IMR-90 (cell line): ENCODE measurements at regions not wholly inside any gene's neighbourhood (a gene's known extent, or its start where the extent isn't known, plus 50 kb on each side); places are given as distances from the start of the nearest gene placed in this dataset.
A peak's percentile ranks its signal among the peaks of the same experiment; 100 is the strongest.

ENCODE experiments used
- ATAC-seq: fragments of 200-7000 bp; cut with Tn5 transposase; 2 replicates; pipeline ENCODE4 v1.9.1; 2020; ENCODE audit warnings: low read depth, mild to moderate bottlenecking, moderate library complexity
- BruUV-seq: library from RNA; stranded (reverse); fragments of 400-500 nt; replicated peaks from 2 replicates; lab custom pipeline; 2021; lab: Mats Ljungman, UMichigan
- CTCF ChIA-PET: fragments of 300-600 bp; formaldehyde crosslinking; extraction: SDS; loops from one replicate; lab custom pipeline; 2021; ENCODE audit warnings: antibody characterized with exemption; lab: Yijun Ruan, JAX
- POLR2A ChIA-PET: fragments of 300-600 bp; sonication (Branson Sonifier 250); formaldehyde crosslinking; loops from one replicate; lab custom pipeline; 2022; ENCODE audit warnings: antibody characterized with exemption; ENCODE audit not compliant: unreplicated experiment; lab: Charles Lee
- DNase-seq: peaks from one replicate; pipeline ENCODE4 v3.0.0; 2013
- H2AFZ ChIP-seq: replicated peaks from 2 replicates; pipeline ENCODE3; 2013; ENCODE audit warnings: low read length, mild to moderate bottlenecking; ENCODE audit not compliant: poor library complexity
- H2AK5ac ChIP-seq: 2 replicates; pipeline ENCODE4 v1.6.1; 2013; ENCODE audit warnings: low read depth, low read length, inconsistent platforms
- H2AK9ac ChIP-seq: replicated peaks from 2 replicates; pipeline ENCODE3; 2013; ENCODE audit warnings: mild to moderate bottlenecking, low read depth, low read length, moderate library complexity; ENCODE audit not compliant: poor library complexity
- H2BK120ac ChIP-seq: 2 replicates; pipeline ENCODE4 v1.6.1; 2013; ENCODE audit warnings: low read depth, low read length, inconsistent platforms
- H2BK15ac ChIP-seq: 3 replicates; pipeline ENCODE4 v1.6.1; 2013; ENCODE audit warnings: low read depth, low read length, inconsistent platforms
- H2BK20ac ChIP-seq: 2 replicates; pipeline ENCODE4 v1.6.1; 2013; ENCODE audit warnings: low read depth, mild to moderate bottlenecking, inconsistent platforms, low read length, moderate library complexity
- H2BK5ac ChIP-seq: 2 replicates; pipeline ENCODE4 v1.6.1; 2013; ENCODE audit warnings: mild to moderate bottlenecking, low read depth, low read length, inconsistent platforms; ENCODE audit not compliant: poor library complexity, severe bottlenecking
- H3K14ac ChIP-seq: replicated peaks from 2 replicates; pipeline ENCODE4 v1.6.1; 2013; ENCODE audit warnings: low read depth, low read length, inconsistent platforms
- H3K18ac ChIP-seq: 2 replicates; pipeline ENCODE4 v1.6.1; 2013; ENCODE audit warnings: low read depth, low read length, control low read depth
- H3K23ac ChIP-seq: 2 replicates; pipeline ENCODE4 v1.6.1; 2013; ENCODE audit warnings: low read depth, low read length, inconsistent platforms
- H3K27ac ChIP-seq: 2 replicates; pipeline ENCODE4 v1.5.1; 2013; ENCODE audit warnings: mild to moderate bottlenecking, control low read depth, low read length; ENCODE audit not compliant: insufficient read depth
- H3K27me3 ChIP-seq: 2 replicates; pipeline ENCODE4 v1.6.1; 2013; ENCODE audit warnings: low read length; ENCODE audit not compliant: control insufficient read depth, insufficient read depth
- H3K36me3 ChIP-seq: 2 replicates; pipeline ENCODE4 v1.6.1; 2013; ENCODE audit warnings: low read length, mixed read lengths; ENCODE audit not compliant: control insufficient read depth, insufficient read depth
- H3K4ac ChIP-seq: 2 replicates; pipeline ENCODE4 v1.6.1; 2013; ENCODE audit warnings: low read depth, low read length, inconsistent platforms
- H3K4me1 ChIP-seq: 2 replicates; pipeline ENCODE4 v1.6.1; 2013; ENCODE audit warnings: low read length, mixed read lengths; ENCODE audit not compliant: control insufficient read depth, insufficient read depth
- H3K4me2 ChIP-seq: 2 replicates; pipeline ENCODE4 v1.6.1; 2013; ENCODE audit warnings: low read depth, mild to moderate bottlenecking, control low read depth, low read length, moderate library complexity
- H3K4me3 ChIP-seq: 2 replicates; pipeline ENCODE4 v1.5.1; 2013; ENCODE audit warnings: low read depth, mild to moderate bottlenecking, control low read depth, low read length, moderate library complexity; ENCODE audit not compliant: insufficient read depth
- H3K56ac ChIP-seq: 2 replicates; pipeline ENCODE4 v1.6.1; 2013; ENCODE audit warnings: low read length, inconsistent platforms; ENCODE audit not compliant: insufficient read depth; ENCODE audit errors: extremely low read depth
- H3K79me1 ChIP-seq, 2 experiments: 2 replicates each; pipeline ENCODE4 v1.6.1; 2013; ENCODE audit warnings: low read length in 2 of 2, inconsistent platforms in 1 of 2, low read depth in 1 of 2
- H3K9ac ChIP-seq: 2 replicates; pipeline ENCODE4 v1.6.1; 2013; ENCODE audit warnings: low read depth, low read length, control low read depth
- H3K9me1 ChIP-seq: 2 replicates; pipeline ENCODE4 v1.6.1; 2013; ENCODE audit warnings: low read length, inconsistent platforms; ENCODE audit not compliant: insufficient read depth
- H3K9me3 ChIP-seq: 2 replicates; pipeline ENCODE4 v1.6.1; 2013; ENCODE audit warnings: low read length; ENCODE audit not compliant: control insufficient read depth, insufficient read depth
- H4K20me1 ChIP-seq: 2 replicates; pipeline ENCODE4 v1.6.1; 2013; ENCODE audit warnings: low read length, inconsistent platforms; ENCODE audit not compliant: insufficient read depth
- H4K5ac ChIP-seq: 2 replicates; pipeline ENCODE4 v1.6.1; 2013; ENCODE audit warnings: mild to moderate bottlenecking, low read depth, low read length, control low read depth
- H4K8ac ChIP-seq, 2 experiments: 2 replicates each; pipeline ENCODE4 v1.6.1; 2013; ENCODE audit warnings: low read depth in 2 of 2, low read length in 2 of 2, control low read depth in 1 of 2, inconsistent platforms in 1 of 2
- H4K91ac ChIP-seq: 2 replicates; pipeline ENCODE4 v1.6.1; 2013; ENCODE audit warnings: low read depth, low read length, inconsistent platforms; ENCODE audit not compliant: insufficient read depth
- MAFK ChIP-seq: IDR thresholded peaks from 2 replicates; pipeline ENCODE4 v1.6.1; 2012; ENCODE audit warnings: low read depth, low read length, improper control_type of control experiment
- MAZ ChIP-seq: IDR thresholded peaks from 2 replicates; pipeline ENCODE4 v1.6.1; 2012; ENCODE audit warnings: low read depth, mild to moderate bottlenecking, low read length, improper control_type of control experiment, moderate library complexity, borderline replicate concordance
- WGBS, 2 experiments: methylation state at CpG; one replicate each; pipeline versions ENCODE4 v1.1.5 to v1.1.7; 2013; ENCODE audit warnings: missing lambda C conversion rate in 2 of 2; ENCODE audit not compliant: insufficient read length in 1 of 2; ENCODE audit errors: extremely low coverage in 2 of 2; 5-methylcytosine and 5-hydroxymethylcytosine counted together
- dilution Hi-C: fragments of 300-500 bp; cut with HindIII; formaldehyde crosslinking; loops from one replicate; pipeline ENCODE4 v1.14.3; 2018; ENCODE audit warnings: low sequenced_read_pairs; ENCODE audit not compliant: unreplicated experiment
- in situ Hi-C: fragments of 300-500 bp; cut with MboI; formaldehyde crosslinking; loops from 3 replicates; pipeline ENCODE4 v1.14.3; 2019; ENCODE audit warnings: low sequenced_read_pairs, inconsistent platforms, mixed read lengths
- intact Hi-C: fragments of 100-400 bp; cut with micrococcal nuclease; formaldehyde crosslinking; loops from 2 replicates; pipeline ENCODE4 v1.10.0; 2022

- Histone ChIP-seq H3K27me3 (no peaks in the 10 kb centered on the region), H3K14ac (peak overlapping the region; percentile 95), H2AFZ (peak overlapping the region; percentile 59), H4K5ac (peak overlapping the region; percentile 69; the same call in 1 of the 2 replicates), H3K36me3 (no peaks in the 10 kb centered on the region), H3K4me2 (peak overlapping the region; percentile 87; the same call in 1 of the 2 replicates), H2BK15ac (peak overlapping the region; percentile 98; the same call in 2 of the 3 replicates), H2BK20ac (peak overlapping the region; percentile 97), H4K20me1 (no peaks in the 10 kb centered on the region), H3K18ac (peak overlapping the region; percentile 90; the same call in 1 of the 2 replicates), H3K9me1 (peaks cover 10% of the 10 kb centered on the region), H4K8ac (peak overlapping the region; percentile 44 to 80; a peak in 2 of 4 replicates), H3K23ac (peak overlapping the region; percentile 93), H3K9ac (peak overlapping the region; percentile 4; the same call in 1 of the 2 replicates), H3K9me3 (no peaks in the 10 kb centered on the region), H2AK9ac (no peak overlapping the region), H3K4ac (peak overlapping the region; percentile 92; the same call in 1 of the 2 replicates), H3K56ac (no peak overlapping the region), H4K91ac (peak overlapping the region; percentile 53), H2BK5ac (peak overlapping the region; percentile 86), H2BK120ac (peak overlapping the region; percentile 96), H3K4me1 (peaks cover 3% of the 10 kb centered on the region), H2AK5ac (peak overlapping the region; percentile 86), H3K4me3 (no peak overlapping the region), H3K79me1 (no peaks in the 10 kb centered on the region), H3K27ac (peak overlapping the region; percentile 2; the same call in 1 of the 2 replicates)
- TF ChIP-seq MAFK (no peak), MAZ (no peak)
- ChIA-PET CTCF (interaction anchor here (0.6 to 0.9 kb wide), 2 partner anchors 88 to 103 kb away, joined by 3 read pairs; no protein-coding TSS in a partner anchor), POLR2A (no interaction called here)
- DNase-seq: peak; percentile 94
- dilution Hi-C loops: no loop called here
- peak; percentile 90 for ATAC-seq
- WGBS, 2 experiments: no CpG with 5 or more reads among the region's 6 CpGs
- no TSS peak for BruUV-seq
- in situ Hi-C loops: no loop called here
- intact Hi-C loops: loop anchor here (1.0 kb wide), 1 partner anchor 154 kb away; no protein-coding TSS in a partner anchor
Observed at GRCh38 chr10:4498711-4499251, 327.2 kb upstream of the AKR1E2 start.
